ENCODE measurements at regions not wholly inside any gene's neighbourhood (a gene's known extent, or its start where the extent isn't known, plus 50 kb on each side); places are given as distances from the start of the nearest gene placed in this dataset.

DNA sequence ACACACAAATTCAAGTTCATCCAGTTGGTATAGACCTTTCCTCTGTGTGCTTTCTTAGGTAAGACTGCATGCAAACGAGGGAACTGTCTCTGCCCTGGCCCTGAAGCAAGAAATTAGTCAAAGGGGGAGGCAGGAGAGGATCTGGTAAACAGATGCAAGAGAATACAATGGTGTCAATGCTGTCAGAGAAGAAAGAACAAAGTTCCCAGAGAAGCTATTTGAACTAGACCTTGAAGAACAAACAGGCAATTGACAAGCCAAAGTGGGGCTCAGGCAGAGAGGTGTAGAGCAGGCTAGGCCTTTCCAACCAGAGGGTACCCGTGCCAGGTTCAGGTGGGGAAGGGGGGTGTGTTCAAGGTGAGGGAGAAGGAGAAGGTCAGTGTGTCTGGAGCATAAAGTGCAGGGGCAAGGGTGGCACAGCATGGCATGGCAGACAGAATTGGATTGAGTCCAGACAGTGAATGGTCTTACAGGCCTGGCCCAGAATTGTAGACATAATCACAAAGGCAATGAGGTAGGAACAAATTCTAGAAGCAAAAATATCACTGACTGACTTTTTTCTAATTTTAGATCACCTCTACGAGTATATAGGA is 95.0 kb upstream of the STARD13 start:
- no peaks in the 10 kb centered on the region for H3K4me1 ChIP-seq (ENCODE audit: low read length)
- no peaks in the 10 kb centered on the region for H3K79me2 ChIP-seq (ENCODE audit: low read length)
- no peaks in the 10 kb centered on the region for H4K20me1 ChIP-seq (ENCODE audit: insufficient read depth, low read length)
- H3K4me3 ChIP-seq (ENCODE audit: low read length), result no peak overlapping the region
- no peak overlapping the region for H3K4me2 ChIP-seq (ENCODE audit: low read depth, low read length)
- H3F3A ChIP-seq (ENCODE audit: insufficient read depth, low read length), result no peaks in the 10 kb centered on the region
- H3K36me3 ChIP-seq (replicated peaks; ENCODE audit: insufficient read depth, low read length), result no peaks in the 10 kb centered on the region
- no peak overlapping the region for H3K27ac ChIP-seq (ENCODE audit: low read length)
- no peak overlapping the region for H3K9ac ChIP-seq (ENCODE audit: low read length)
- no peak for DNase-seq
- TF ChIP-seq EZH2phosphoT487 (IDR thresholded peaks at IDR 0.05; ENCODE audit: low read length) (no peak), EZH2 (optimal IDR thresholded peaks at IDR 0.05; ENCODE audit: low read depth, low read length) (no peak)
- TF ChIP-seq, protein P1, sequence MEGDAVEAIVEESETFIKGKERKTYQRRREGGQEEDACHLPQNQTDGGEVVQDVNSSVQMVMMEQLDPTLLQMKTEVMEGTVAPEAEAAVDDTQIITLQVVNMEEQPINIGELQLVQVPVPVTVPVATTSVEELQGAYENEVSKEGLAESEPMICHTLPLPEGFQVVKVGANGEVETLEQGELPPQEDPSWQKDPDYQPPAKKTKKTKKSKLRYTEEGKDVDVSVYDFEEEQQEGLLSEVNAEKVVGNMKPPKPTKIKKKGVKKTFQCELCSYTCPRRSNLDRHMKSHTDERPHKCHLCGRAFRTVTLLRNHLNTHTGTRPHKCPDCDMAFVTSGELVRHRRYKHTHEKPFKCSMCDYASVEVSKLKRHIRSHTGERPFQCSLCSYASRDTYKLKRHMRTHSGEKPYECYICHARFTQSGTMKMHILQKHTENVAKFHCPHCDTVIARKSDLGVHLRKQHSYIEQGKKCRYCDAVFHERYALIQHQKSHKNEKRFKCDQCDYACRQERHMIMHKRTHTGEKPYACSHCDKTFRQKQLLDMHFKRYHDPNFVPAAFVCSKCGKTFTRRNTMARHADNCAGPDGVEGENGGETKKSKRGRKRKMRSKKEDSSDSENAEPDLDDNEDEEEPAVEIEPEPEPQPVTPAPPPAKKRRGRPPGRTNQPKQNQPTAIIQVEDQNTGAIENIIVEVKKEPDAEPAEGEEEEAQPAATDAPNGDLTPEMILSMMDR (IDR thresholded peaks at IDR 0.05; ENCODE audit: low read length), result no peak
- H3K9me2 ChIP-seq (replicated peaks; ENCODE audit: insufficient read depth, low read length), result no peaks in the 10 kb centered on the region
- no peaks in the 10 kb centered on the region for H3K9me3 ChIP-seq (replicated peaks; ENCODE audit: insufficient read depth, low read length)
- no peak overlapping the region for H2AFZ ChIP-seq (ENCODE audit: low read length)
- H3K27me3 ChIP-seq (replicated peaks; ENCODE audit: insufficient read depth, low read length), result no peaks in the 10 kb centered on the region

DNA sequence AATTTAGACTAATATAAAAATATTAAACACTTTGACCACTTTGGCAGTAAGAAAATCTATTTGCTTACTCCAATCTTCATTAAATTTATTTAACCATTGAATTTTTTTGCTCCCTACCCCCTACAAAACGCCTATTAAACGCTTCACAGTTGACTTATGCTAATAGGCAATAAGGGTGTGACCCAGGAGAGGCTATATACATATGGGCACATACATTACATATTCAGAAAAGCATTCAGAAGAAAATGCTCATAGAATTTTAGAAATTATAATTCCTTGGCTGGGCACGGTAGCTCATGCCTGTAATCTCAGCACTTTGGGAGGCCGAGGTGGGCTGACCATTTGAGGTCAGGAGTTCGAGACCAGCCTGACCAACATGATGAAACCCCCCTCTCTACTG is 95.6 kb upstream of the STARD13 start:
- Histone ChIP-seq H3K4me3 (ENCODE audit: low read length) (no peak overlapping the region), H3K4me1 (ENCODE audit: low read length) (no peaks in the 10 kb centered on the region), H3K9me2 (replicated peaks; ENCODE audit: insufficient read depth, low read length) (no peaks in the 10 kb centered on the region), H3K27me3 (replicated peaks; ENCODE audit: insufficient read depth, low read length) (no peaks in the 10 kb centered on the region), H3F3A (ENCODE audit: insufficient read depth, low read length) (no peaks in the 10 kb centered on the region), H3K9ac (ENCODE audit: low read length) (no peak overlapping the region), H3K9me3 (replicated peaks; ENCODE audit: insufficient read depth, low read length) (no peaks in the 10 kb centered on the region), H3K79me2 (ENCODE audit: low read length) (no peaks in the 10 kb centered on the region), H3K4me2 (ENCODE audit: low read depth, low read length) (no peak overlapping the region), H3K27ac (ENCODE audit: low read length) (no peak overlapping the region), H4K20me1 (ENCODE audit: insufficient read depth, low read length) (no peaks in the 10 kb centered on the region), H2AFZ (ENCODE audit: low read length) (no peak overlapping the region), H3K36me3 (replicated peaks; ENCODE audit: insufficient read depth, low read length) (no peaks in the 10 kb centered on the region)
- DNase-seq, result no peak
- TF ChIP-seq, protein P1 (IDR thresholded peaks at IDR 0.05; ENCODE audit: low read length), result no peak
- no peak for TF ChIP-seq EZH2 (optimal IDR thresholded peaks at IDR 0.05; ENCODE audit: low read depth, low read length)
- no peak for TF ChIP-seq EZH2phosphoT487 (IDR thresholded peaks at IDR 0.05; ENCODE audit: low read length)

DNA sequence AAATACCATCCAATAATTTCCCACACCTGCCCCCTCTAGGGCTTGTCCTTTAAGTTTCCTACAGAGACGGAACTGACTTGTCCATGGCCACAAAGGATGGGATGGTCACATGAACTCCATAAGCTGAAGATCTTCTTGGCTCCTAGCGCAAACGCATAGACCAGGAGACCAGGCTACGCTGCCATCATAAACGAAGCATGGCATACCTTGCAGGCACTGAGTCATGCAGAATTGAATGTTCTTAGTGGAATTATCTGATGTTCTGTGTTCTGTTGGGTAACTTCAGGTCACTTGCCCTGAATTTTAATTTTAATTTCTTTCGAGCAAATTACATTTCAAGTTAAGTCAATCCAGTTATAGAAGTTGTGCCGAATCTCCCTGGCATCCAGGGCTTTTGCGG is 96.4 kb upstream of the STARD13 start:
- Histone ChIP-seq H3K9ac (ENCODE audit: low read length) (no peak overlapping the region), H3F3A (ENCODE audit: insufficient read depth, low read length) (no peaks in the 10 kb centered on the region), H3K27ac (ENCODE audit: low read length) (no peak overlapping the region), H3K9me3 (replicated peaks; ENCODE audit: insufficient read depth, low read length) (no peaks in the 10 kb centered on the region), H3K36me3 (replicated peaks; ENCODE audit: insufficient read depth, low read length) (no peaks in the 10 kb centered on the region), H3K4me3 (ENCODE audit: low read length) (no peak overlapping the region), H3K79me2 (ENCODE audit: low read length) (no peaks in the 10 kb centered on the region), H3K27me3 (replicated peaks; ENCODE audit: insufficient read depth, low read length) (no peaks in the 10 kb centered on the region), H3K9me2 (replicated peaks; ENCODE audit: insufficient read depth, low read length) (no peaks in the 10 kb centered on the region), H3K4me2 (ENCODE audit: low read depth, low read length) (no peak overlapping the region), H3K4me1 (ENCODE audit: low read length) (no peaks in the 10 kb centered on the region), H4K20me1 (ENCODE audit: insufficient read depth, low read length) (no peaks in the 10 kb centered on the region), H2AFZ (ENCODE audit: low read length) (no peak overlapping the region)
- TF ChIP-seq, protein P1 (IDR thresholded peaks at IDR 0.05; ENCODE audit: low read length), result no peak
- TF ChIP-seq EZH2phosphoT487 (IDR thresholded peaks at IDR 0.05; ENCODE audit: low read length) (no peak), EZH2 (optimal IDR thresholded peaks at IDR 0.05; ENCODE audit: low read depth, low read length) (no peak)
- no peak for DNase-seq
